ENCODE measurements at regions not wholly inside any gene's neighbourhood (a gene's known extent, or its start where the extent isn't known, plus 50 kb on each side); places are given as distances from the start of the nearest gene placed in this dataset.
"Not testable (repeated sequence)": the region's sequence is repeated elsewhere in the genome, so short reads cannot be mapped to it uniquely, and the experiment has no call there.

- TF ChIP-seq, protein P1, sequence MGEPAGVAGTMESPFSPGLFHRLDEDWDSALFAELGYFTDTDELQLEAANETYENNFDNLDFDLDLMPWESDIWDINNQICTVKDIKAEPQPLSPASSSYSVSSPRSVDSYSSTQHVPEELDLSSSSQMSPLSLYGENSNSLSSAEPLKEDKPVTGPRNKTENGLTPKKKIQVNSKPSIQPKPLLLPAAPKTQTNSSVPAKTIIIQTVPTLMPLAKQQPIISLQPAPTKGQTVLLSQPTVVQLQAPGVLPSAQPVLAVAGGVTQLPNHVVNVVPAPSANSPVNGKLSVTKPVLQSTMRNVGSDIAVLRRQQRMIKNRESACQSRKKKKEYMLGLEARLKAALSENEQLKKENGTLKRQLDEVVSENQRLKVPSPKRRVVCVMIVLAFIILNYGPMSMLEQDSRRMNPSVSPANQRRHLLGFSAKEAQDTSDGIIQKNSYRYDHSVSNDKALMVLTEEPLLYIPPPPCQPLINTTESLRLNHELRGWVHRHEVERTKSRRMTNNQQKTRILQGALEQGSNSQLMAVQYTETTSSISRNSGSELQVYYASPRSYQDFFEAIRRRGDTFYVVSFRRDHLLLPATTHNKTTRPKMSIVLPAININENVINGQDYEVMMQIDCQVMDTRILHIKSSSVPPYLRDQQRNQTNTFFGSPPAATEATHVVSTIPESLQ (CRISPR knock-in tag; IDR thresholded peaks at IDR 0.05): no peak
- no peak for TF ChIP-seq ELF4 (CRISPR knock-in tag; IDR thresholded peaks at IDR 0.05; ENCODE audit: low read depth)
- no peak for TF ChIP-seq EMX1 (CRISPR knock-in tag; IDR thresholded peaks at IDR 0.05)
- no peak for TF ChIP-seq MYBL2 (CRISPR knock-in tag; IDR thresholded peaks at IDR 0.05)
- TF ChIP-seq NR1H2 (CRISPR knock-in tag; IDR thresholded peaks at IDR 0.05): no peak
- no peak for TF ChIP-seq TEAD4 (CRISPR knock-in tag; IDR thresholded peaks at IDR 0.05)
- TF ChIP-seq AFF4 (CRISPR knock-in tag; IDR thresholded peaks at IDR 0.05; ENCODE audit: borderline replicate concordance): no peak
- TF ChIP-seq, protein P2, sequence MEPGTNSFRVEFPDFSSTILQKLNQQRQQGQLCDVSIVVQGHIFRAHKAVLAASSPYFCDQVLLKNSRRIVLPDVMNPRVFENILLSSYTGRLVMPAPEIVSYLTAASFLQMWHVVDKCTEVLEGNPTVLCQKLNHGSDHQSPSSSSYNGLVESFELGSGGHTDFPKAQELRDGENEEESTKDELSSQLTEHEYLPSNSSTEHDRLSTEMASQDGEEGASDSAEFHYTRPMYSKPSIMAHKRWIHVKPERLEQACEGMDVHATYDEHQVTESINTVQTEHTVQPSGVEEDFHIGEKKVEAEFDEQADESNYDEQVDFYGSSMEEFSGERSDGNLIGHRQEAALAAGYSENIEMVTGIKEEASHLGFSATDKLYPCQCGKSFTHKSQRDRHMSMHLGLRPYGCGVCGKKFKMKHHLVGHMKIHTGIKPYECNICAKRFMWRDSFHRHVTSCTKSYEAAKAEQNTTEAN (CRISPR knock-in tag; IDR thresholded peaks at IDR 0.05): no peak
Measured at GRCh38 chr3:110687138-110687537, 384.5 kb upstream of the NECTIN3 start (continued).

DNA sequence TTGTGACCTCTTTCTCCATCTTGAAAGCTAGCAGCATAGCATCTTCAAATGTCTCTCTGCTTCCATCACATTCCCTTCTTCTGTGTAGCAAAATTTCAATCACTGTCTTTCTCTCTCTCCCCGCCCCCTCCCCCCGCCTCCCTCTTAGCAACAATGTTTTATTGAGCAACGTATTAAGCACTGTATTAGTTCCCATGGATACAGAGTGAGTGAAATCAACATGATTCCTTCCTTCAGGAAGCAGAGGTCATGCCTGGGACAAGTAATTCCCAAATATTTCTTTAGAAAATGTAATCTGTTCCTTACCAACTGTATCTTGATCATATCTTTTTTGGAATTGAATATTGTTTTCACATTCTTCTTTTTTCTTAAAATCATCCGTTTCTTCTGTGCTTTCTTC lies 373.7 kb upstream of the NECTIN3 start:
- H3K4me1 Mint-ChIP-seq: peaks cover 10% of the 10 kb centered on the region
- ChIA-PET POLR2A (no interaction called here), CTCF (no interaction called here)
- no peak overlapping the region for H3K4me3 Mint-ChIP-seq
- H3K27me3 Mint-ChIP-seq (ENCODE audit: low read depth): no peaks in the 10 kb centered on the region
- no peak for ATAC-seq
- H3K9me3 Mint-ChIP-seq: peaks cover 42% of the 10 kb centered on the region
- 0 out of 2 replicates have a peak, but pooled peaks have one; percentile 18 for TF ChIP-seq ZNF317 (CRISPR knock-in tag; IDR thresholded peaks at IDR 0.05; ENCODE audit: borderline replicate concordance, low read depth)
- no peak for TF ChIP-seq ELF4 (CRISPR knock-in tag; IDR thresholded peaks at IDR 0.05; ENCODE audit: low read depth)
- peaks cover 21% of the 10 kb centered on the region for H3K36me3 Mint-ChIP-seq
- H3K27ac Mint-ChIP-seq: no peak overlapping the region
- DNase-seq (ENCODE audit: low spot score): no peak

DNA sequence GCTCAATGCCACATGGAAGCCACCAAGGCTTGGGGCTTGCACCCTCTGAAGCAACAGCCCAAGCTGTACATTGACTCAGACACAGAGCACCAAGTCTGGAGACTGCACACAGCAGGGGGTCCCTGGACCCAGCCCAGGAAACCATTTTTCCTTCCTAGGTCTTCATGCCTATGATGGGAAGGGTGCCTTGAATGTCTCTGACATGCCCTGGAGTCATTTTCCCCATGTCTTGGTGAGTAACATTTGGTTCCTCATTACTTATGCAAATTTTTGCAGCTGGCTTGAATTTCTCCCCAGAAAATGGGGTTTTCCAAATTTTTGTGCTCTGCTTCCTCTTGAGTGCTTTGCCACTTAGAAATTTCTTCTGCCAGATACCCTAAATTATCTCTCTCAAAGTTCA lies 367.3 kb upstream of the NECTIN3 start:
- ATAC-seq; POLR2A ChIA-PET; CTCF ChIA-PET; DNase-seq (ENCODE audit: low spot score); H3K27me3 Mint-ChIP-seq (ENCODE audit: low read depth); H3K4me3 Mint-ChIP-seq; H3K27ac Mint-ChIP-seq: not testable (repeated sequence)
- Mint-ChIP-seq H3K36me3 (peaks cover 73% of the 10 kb centered on the region), H3K9me3 (peaks cover 78% of the 10 kb centered on the region), H3K4me1 (peaks cover 17% of the 10 kb centered on the region)

- no peak for TF ChIP-seq ZSCAN18 (CRISPR knock-in tag; IDR thresholded peaks at IDR 0.05)
- TF ChIP-seq, protein P3, sequence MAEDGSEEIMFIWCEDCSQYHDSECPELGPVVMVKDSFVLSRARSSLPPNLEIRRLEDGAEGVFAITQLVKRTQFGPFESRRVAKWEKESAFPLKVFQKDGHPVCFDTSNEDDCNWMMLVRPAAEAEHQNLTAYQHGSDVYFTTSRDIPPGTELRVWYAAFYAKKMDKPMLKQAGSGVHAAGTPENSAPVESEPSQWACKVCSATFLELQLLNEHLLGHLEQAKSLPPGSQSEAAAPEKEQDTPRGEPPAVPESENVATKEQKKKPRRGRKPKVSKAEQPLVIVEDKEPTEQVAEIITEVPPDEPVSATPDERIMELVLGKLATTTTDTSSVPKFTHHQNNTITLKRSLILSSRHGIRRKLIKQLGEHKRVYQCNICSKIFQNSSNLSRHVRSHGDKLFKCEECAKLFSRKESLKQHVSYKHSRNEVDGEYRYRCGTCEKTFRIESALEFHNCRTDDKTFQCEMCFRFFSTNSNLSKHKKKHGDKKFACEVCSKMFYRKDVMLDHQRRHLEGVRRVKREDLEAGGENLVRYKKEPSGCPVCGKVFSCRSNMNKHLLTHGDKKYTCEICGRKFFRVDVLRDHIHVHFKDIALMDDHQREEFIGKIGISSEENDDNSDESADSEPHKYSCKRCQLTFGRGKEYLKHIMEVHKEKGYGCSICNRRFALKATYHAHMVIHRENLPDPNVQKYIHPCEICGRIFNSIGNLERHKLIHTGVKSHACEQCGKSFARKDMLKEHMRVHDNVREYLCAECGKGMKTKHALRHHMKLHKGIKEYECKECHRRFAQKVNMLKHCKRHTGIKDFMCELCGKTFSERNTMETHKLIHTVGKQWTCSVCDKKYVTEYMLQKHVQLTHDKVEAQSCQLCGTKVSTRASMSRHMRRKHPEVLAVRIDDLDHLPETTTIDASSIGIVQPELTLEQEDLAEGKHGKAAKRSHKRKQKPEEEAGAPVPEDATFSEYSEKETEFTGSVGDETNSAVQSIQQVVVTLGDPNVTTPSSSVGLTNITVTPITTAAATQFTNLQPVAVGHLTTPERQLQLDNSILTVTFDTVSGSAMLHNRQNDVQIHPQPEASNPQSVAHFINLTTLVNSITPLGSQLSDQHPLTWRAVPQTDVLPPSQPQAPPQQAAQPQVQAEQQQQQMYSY (CRISPR knock-in tag; IDR thresholded peaks at IDR 0.05): peak; percentile 66
- H3K4me3 Mint-ChIP-seq: no peak overlapping the region
- DNase-seq (ENCODE audit: low spot score) (no peak), ATAC-seq (no peak)
- H3K27me3 Mint-ChIP-seq (ENCODE audit: low read depth): no peaks in the 10 kb centered on the region
- POLR2A ChIA-PET: no interaction called here
- H3K9me3 Mint-ChIP-seq: peaks cover 52% of the 10 kb centered on the region
- H3K4me1 Mint-ChIP-seq: peaks cover 56% of the 10 kb centered on the region
- H3K27ac Mint-ChIP-seq: 0 out of 2 replicates have a peak overlapping the region, but pooled peaks have one; percentile 19
- H3K36me3 Mint-ChIP-seq: peaks cover 55% of the 10 kb centered on the region
- CTCF ChIA-PET: no interaction called here
Measured at GRCh38 chr3:110708156-110708555, 363.5 kb upstream of the NECTIN3 start.

Data from WTC11 (cell line).